Brain microvascular endothelial cell (primary cell): ENCODE measurements at regions not wholly inside any gene's neighbourhood (a gene's known extent, or its start where the extent isn't known, plus 50 kb on each side); places are given as distances from the start of the nearest gene placed in this dataset.

Source experiments
- DNase-seq: peaks from one replicate; pipeline ENCODE4 v3.0.0-alpha.2; 2020
- H3K27ac ChIP-seq: fragments of 250-450 bp; sonication (Bioruptor Pico); 2 replicates; pipeline ENCODE4 v1.5.1; 2020; ENCODE audit warnings: mild to moderate bottlenecking, moderate library complexity
- H3K27me3 ChIP-seq: fragments of 250-450 bp; sonication (Bioruptor Pico); replicated peaks from 2 replicates; pipeline ENCODE4 v1.5.1; 2020; ENCODE audit warnings: mild to moderate bottlenecking
- H3K36me3 ChIP-seq: fragments of 250-450 bp; sonication (Bioruptor Pico); replicated peaks from 2 replicates; pipeline ENCODE4 v1.5.1; 2020; ENCODE audit warnings: mild to moderate bottlenecking
- H3K4me3 ChIP-seq: 2 replicates; pipeline ENCODE4 v1.5.1; 2011; ENCODE audit warnings: low read depth, mild to moderate bottlenecking, control low read depth, low read length, moderate library complexity
- in situ Hi-C: cut with HindIII; loops from 2 replicates; pipeline ENCODE4 v1.10.0; 2017; ENCODE audit warnings: low sequenced_read_pairs, low pct_ligation_motif_present
- TF ChIP-seq, protein P1 (sequence below): IDR thresholded peaks from 2 replicates; pipeline ENCODE4 v1.5.1; 2011; ENCODE audit warnings: low read depth, mild to moderate bottlenecking, moderate library complexity, low read length, control low read depth, inconsistent platforms; ENCODE audit errors: missing control alignments

DNA sequence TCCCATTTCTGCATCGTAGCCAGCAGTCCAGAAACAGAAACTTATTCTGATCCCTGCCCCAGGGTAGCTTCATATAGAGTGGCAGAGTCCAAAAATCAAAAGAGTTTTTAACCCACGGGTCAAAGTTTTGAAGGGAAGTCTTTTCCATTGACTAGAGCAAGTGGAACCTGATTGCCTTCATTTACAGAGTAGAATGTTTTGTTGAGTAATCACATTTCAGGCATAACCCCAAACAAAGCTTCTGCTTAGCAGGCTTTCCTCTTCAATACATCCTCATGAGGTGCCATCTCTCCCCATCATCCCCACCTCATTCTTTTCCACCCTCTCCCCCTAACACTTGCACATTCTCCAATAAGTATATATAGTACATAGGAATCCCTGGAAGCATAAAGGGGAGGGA lies 516.0 kb upstream of the FBXO33 start:
- Histone ChIP-seq H3K27ac (no peak overlapping the region), H3K4me3 (no peak overlapping the region), H3K27me3 (no peaks in the 10 kb centered on the region), H3K36me3 (no peaks in the 10 kb centered on the region)
- TF ChIP-seq, protein P1, sequence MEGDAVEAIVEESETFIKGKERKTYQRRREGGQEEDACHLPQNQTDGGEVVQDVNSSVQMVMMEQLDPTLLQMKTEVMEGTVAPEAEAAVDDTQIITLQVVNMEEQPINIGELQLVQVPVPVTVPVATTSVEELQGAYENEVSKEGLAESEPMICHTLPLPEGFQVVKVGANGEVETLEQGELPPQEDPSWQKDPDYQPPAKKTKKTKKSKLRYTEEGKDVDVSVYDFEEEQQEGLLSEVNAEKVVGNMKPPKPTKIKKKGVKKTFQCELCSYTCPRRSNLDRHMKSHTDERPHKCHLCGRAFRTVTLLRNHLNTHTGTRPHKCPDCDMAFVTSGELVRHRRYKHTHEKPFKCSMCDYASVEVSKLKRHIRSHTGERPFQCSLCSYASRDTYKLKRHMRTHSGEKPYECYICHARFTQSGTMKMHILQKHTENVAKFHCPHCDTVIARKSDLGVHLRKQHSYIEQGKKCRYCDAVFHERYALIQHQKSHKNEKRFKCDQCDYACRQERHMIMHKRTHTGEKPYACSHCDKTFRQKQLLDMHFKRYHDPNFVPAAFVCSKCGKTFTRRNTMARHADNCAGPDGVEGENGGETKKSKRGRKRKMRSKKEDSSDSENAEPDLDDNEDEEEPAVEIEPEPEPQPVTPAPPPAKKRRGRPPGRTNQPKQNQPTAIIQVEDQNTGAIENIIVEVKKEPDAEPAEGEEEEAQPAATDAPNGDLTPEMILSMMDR = no peak
- DNase-seq = no peak
- in situ Hi-C loops = no loop called here

DNA sequence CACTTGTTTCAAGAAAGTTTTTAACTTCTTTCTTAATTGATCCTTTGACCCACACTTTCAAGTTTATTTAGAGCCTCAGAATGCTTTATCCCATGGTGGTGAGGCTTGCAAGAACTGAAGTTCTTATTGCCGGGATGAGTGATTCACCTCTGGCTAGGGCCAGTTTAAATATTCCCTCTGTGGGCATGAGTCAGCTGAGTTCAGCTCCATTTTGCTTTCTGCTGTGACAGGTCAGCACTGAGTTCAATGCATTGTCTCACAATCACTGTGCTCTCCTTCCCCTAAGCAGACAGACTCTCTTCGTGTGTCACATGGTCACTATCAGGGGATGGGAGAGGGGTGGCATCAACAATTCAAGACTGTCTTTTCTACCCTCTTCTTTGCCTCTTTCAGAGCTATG lies 514.6 kb upstream of the FBXO33 start:
- Histone ChIP-seq H3K27me3 (no peaks in the 10 kb centered on the region), H3K27ac (no peak overlapping the region), H3K36me3 (no peaks in the 10 kb centered on the region), H3K4me3 (no peak overlapping the region)
- TF ChIP-seq, protein P1 = no peak
- in situ Hi-C loops = no loop called here
- no peak for DNase-seq

DNA sequence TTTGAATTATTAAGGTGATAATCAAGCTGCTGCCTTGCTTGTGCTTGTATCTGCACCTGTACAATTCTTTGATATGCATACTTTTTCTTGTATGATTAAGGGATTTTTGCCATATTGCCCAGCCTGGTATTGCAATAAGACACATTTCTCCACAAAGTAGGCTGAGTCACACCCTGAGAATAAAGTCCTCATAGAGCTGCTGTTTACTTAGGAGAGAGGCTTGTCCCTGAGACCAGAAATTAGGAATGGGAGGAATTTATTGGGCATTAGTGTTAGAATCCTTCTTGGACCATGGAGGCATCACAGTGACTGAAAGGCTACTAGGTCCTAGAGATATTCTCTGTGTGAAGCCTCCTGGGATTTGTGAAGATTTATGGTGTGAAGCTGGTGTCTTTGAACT lies 506.8 kb upstream of the FBXO33 start:
- in situ Hi-C loops = no loop called here
- TF ChIP-seq, protein P1 = no peak
- H3K27ac ChIP-seq = no peak overlapping the region
- H3K36me3 ChIP-seq = no peaks in the 10 kb centered on the region
- no peak for DNase-seq
- H3K27me3 ChIP-seq = no peaks in the 10 kb centered on the region
- H3K4me3 ChIP-seq = no peak overlapping the region

DNA sequence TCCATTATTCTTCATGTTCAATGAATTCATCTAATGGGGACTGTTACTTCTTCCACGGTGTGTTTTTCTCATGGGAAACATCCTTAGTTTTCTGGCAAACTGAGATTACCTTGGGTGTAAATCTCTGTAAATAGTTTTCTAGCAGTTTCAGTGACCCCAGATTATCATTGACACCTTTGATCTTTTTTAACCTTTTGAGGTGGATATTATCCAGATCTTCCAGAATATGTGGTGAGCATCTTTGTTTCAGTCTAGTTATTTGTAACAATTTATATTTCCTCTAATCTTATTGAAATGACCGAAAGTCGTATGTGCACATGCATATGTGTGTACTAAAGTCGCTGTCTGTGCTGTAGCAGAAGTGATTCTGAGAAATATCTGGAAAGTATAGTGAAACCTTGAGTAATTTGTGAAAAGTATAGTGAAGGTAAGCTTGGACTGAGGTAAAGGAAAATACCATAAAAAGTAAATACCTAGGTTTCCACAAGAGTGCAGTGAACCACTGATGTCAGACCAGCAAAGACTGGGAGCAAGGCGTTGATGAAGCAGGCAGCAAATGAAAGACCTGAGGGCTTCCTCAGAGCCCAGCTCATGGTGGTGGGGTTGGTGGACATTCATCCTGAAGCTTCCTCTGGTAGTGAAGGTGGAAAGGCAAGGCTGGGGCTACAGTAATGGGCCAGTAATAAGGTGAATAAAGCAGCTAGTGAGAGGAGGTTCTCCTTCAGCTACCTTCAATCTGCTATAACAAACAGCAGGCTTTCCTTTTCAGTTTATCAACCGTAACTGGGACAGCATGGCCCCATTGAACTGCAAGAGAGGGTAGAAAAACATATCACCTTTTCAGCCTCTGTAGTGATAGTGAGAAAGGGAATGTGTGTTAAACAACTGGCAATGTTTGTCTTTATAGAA lies 480.2 kb upstream of the FBXO33 start:
- TF ChIP-seq, protein P1 = no peak
- Histone ChIP-seq H3K36me3 (no peaks in the 10 kb centered on the region), H3K27ac (no peak overlapping the region), H3K27me3 (no peaks in the 10 kb centered on the region), H3K4me3 (no peak overlapping the region)
- in situ Hi-C loops = no loop called here
- DNase-seq = no peak

DNA sequence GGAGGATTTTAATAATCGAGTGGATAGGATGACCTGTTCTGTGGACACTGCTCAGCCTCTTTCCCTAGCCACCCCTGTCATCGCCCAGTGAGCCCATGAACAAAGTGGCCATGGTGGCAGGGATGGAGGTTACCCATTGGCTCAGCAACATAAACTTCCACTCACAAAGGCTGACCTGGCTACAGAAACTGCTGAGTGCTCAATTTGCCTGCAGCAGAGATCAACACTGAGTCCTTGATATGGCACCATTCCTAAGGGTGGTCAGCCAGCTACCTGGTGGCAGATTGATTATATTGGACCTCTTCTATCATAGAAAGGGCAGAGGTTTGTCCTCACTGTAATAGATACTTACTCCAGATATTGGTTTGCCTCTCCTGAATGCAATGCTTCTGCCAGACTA lies 465.4 kb upstream of the FBXO33 start:
- Histone ChIP-seq H3K36me3 (no peaks in the 10 kb centered on the region), H3K27ac (no peak overlapping the region), H3K4me3 (no peak overlapping the region), H3K27me3 (no peaks in the 10 kb centered on the region)
- no peak for DNase-seq
- TF ChIP-seq, protein P1 = no peak
- in situ Hi-C loops = no loop called here
